HCEC 1CT (cell line): ENCODE measurements at regions not wholly inside any gene's neighbourhood (a gene's known extent, or its start where the extent isn't known, plus 50 kb on each side); places are given as distances from the start of the nearest gene placed in this dataset.

ENCODE experiments used
- DNase-seq: peaks from one replicate; pipeline ENCODE4 v3.0.0-alpha.2; 2017

DNA sequence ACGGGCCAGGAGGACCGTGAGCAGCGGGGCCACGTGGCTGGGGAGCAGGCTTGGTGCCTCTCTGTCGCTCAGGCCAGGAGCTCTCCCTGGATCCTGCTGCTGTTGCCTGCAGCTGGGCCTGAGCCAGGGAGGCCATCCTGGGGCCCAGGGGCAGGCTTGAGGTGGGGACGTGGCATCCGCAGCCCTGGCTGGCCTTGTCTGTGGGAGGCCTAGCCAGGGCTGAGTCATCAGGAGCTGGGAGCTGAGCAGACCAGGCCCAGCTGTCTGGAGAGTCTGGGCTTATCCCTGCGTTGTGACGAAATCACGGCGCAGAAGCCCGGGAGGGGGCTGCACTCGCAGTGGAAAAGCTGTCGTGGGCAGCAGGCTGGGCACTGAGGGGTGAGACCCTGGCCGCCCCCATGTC, 138.8 kb upstream of the COL5A1 start:
- peak; percentile 98 for DNase-seq

DNA sequence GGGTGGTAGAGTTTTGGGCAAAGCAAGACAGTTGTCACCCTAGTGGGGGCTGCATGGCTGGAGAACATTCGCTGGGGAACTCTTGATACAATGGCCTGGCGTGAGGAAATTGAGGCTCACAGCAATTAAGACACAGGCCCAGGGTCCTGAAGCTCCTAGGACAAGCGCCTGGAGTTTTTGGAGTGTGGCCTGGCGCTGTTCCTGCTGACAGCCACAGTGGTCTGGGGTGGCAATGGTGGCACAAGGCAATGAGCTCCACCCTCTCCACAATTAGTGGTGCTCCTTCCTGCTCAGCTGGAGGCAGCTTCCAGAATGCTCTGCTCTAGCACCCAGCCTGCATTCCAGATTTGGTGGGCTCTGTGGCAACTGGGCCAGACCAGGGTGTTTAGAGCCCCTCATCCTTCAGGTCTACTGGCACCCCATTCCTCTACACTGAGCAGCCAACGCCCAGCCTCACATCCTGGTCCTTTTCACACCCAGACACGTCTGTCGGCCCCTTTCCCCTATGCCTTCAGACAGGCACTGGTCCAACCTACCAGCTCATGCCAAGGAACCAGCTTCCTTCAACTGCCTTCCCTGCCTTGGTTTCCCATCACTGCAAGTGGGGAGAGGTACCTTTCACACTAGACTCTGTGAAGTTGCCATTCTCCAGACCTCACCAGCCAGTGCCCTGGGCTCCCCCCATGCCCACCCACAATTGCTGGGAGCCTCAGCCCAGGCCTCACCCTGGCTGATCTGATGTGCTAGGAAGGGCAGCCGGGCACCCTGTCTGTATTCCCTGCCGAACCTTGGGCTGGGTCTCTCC, 138.1 kb upstream of the COL5A1 start:
- DNase-seq = no peak

DNA sequence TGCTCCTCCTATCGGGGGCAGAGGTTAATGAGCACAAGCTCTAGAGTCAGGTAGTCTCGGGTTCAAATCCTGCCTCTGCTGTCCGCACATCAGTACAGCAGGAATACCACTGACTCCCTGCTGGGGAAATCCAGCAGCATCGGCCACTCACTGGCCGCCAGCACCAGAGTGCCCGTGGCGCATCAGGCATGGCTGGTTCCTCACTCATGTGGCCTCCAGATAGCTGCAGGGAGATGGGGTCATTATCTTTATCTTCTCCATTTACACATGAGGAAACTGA, 137.6 kb upstream of the COL5A1 start:
- no peak for DNase-seq

GRCh38 chr9:134505032-134505431, 136.6 kb upstream of the COL5A1 start:
- DNase-seq = no peak

- no peak for DNase-seq
Measured at GRCh38 chr9:134509281-134509680, 132.3 kb upstream of the COL5A1 start.

- DNase-seq = no peak
Measured at GRCh38 chr9:134509817-134510216, 131.8 kb upstream of the COL5A1 start.

DNA sequence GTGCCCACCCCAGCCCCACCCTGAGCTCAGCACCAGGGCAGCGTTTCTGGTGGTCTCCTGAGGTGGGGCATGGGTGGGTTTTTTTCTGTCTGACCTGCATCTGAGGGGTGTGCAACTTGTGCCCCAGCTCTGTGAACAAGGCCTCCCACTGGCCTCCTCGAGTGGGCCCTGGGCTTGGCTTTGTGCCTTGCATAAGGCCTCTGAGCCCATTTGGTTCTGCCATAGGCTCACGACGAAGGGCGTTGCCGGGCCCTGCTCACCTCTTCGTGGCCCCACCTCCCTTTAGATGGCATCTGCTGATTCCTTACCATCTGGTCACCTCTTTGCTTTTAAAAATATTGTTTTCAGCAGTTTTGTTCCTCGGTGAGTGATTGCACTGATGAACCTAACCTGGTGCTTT, 127.1 kb upstream of the COL5A1 start:
- DNase-seq = no peak

GRCh38 chr9:134515026-134515821, 126.4 kb upstream of the COL5A1 start:
- no peak for DNase-seq

DNA sequence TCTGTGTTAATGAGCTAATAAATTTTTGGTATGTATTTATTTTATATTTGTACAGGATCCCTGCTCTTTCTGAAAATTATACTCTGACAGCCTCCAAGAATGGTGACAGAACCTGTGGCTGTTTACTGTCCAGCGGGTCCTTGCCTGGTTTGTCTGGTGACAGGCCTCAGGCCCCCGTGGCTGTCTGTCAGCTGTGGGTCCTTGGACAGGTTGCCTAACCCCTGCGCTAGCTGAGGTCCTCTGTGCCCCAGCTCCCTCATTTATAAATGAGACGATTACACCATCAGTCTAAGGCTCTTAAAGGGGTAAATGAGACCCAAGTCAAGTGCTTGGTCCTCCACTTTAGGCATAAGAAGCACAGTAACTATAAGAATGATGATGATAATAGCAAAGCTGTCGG, 125.1 kb upstream of the COL5A1 start:
- DNase-seq = no peak

DNA sequence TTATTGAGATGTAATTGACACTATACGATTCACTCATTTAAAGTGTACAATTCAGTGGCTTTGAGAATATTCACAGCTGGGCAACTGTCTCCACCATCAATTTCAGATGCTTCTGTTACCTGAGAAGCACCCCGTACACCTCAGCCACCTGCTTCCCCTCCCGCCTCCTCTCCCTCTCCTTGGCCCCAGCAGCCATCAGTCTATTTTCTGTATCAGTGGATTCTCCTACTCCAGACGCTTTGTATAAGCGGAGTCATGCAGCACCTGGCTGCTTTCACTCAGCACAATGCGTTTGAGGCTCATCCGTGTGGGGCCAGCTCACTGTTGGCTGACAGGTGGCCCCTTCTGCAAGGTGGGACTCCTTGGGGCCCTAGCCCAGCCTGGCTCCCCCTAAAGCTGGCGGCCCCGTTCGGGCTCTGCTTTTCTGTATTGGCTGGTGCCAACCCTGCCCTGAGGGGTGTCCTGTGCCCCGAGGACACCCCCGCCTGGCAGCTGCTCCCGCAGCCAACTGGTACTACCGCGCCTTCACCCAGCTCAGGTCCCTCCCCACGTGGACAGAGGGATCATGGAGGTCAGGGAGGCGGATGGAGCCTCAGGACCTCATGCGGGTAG, 124.4 kb upstream of the COL5A1 start:
- DNase-seq = no peak

- DNase-seq = no peak
Measured at GRCh38 chr9:134518004-134518606, 123.5 kb upstream of the COL5A1 start.

GRCh38 chr9:134519375-134520070, 122.1 kb upstream of the COL5A1 start:
- no peak for DNase-seq

- no peak for DNase-seq
Measured at GRCh38 chr9:134521817-134522501, 119.6 kb upstream of the COL5A1 start.

DNA sequence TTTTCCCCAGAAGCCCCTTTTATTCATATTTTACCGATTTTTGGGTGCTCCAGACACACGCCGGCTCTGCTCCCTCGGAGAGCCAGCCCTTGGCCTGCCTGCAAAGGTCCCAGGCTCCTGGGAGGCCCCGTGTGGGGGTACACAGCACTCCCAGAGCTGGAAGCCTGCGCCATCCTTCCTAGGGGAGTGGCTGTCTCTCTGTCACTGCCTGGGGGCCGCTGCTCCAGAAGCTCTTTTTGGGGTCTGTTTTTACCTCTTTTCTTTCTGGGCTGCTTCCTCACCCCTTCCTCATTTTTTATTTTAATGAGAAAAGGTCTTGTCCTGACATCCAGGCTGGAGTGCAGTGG, 119.1 kb upstream of the COL5A1 start:
- DNase-seq = no peak

DNA sequence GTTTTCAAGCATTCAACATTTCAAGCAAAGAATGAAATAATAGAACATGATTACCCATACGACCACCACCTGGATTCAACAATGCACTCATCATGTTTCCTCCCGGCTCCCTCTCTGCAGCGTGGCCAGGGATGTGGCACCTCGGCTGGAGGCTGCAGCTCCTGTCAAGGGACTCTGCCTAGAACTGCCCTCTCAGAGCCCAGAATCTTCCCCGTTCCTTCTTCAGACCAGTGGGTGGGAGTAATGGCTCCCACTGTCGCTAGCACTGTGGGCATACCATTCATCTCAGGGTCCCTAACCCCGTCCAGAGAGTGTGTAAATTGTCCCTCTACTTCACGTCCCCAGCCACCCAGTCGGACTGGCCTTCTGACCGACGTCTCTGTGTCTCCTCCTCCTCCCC, 118.6 kb upstream of the COL5A1 start:
- no peak for DNase-seq

DNA sequence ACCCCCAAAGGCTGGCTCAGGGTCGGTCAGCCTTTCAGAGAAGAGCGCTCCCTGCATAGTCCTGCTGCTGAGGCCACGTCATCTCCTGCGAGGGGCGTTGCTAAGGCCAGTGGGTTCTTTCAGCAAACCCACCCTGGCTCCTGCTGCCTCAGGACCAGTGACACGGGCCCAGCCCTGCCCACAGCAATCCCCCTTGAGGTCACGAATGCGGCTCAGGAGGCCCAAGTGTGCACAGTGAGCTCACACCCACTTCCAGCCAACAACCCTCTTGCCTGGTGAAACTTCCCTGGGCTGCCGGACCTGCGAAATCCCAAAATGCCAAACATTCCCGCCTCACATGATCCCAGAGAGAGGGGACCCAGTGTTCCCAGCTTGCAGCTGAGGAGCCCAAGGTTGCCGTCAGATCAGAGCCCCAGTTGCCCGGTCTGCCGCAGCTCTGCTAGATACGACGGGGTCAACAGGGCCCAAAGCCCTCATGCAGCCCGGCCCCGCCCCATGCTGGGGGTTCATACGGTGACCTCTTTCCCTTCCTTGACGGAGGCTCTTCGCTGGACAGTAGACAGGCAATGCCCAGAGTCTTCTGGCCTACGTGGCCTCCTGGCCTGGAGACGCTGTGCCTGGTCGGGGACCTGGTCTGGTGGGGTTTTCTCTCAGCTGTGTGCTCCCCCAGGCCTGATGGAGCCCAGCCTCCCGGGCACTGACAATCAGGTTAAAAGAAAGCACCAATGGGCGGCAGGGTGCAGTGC, 116.4 kb upstream of the COL5A1 start:
- no peak for DNase-seq

DNA sequence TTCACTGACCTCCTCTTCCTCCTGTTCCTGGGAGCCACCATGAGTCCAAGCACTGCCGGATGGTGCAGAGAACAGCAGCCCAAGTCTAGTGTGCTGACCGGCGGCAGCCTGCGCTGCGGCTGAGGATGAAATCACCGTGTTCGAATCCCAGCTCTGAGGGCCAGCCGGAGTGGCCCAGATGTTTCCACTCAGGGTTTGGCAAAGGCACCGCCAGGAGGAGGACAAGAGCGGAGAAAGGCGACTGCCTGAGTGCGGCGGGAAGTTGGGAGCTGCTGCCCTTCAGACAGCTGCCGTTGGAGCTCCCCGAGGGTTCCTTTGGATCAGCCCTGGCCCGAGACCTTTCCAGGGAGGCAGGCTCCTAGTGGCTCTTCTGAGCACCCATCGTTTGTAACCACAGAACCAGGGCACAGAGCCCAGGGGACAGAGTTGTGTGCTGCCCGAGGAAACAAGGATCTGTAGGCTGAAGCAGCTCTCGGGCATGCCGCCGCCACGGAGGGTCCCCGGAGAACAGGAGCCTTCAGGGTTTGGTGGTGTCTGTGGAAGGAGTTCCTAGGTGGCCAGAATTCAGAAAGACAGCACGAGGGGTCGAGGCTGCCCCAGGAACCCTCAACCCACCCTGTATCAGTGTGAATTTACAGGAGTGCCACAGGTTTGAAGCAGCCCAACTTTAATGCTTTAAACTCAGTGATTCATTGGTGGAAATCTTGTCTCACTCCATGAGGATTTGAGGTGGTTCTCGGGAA, 115.6 kb upstream of the COL5A1 start:
- DNase-seq = no peak

DNA sequence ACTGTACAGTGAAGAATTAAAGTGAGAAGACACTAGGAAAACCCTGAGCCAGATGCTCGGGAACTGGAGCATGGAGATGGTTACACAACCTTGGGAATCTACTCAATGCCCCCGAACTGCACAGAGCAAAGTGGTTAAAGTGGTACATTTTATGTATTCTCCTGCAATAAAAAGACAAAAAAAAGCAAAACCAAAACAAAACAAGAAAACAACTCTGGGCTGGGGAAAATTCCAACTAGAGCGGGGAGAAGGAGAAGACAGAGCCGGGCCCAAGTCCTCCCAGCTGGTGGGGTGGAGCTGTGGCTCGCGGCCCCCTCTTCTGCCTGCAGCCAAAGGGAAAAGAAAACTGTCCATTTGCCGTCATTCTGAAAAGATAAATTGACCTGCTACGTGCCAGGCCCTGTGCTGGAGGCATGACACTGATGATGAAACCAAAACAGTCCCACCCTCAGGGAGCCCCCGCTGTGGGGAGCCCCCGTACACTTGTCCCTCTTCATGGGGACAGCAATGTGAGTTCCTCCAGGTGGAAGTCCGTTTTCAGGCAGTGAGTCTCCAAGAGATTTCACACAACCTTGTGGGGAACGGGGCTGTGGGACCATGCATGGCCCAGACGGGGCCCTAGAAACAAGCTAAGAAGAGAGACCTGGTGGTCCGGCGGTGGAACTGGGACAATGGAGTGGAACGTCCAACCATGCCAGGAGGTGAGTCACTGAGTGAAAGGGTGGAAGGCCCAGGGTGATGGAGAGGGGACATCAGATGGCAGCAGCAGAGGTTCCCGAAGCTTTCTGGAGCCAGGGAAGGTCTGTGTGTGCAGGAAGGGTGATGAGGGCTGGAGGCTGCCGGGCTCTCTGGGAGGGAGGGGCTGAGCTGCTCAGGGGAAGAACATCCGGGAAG, 114.8 kb upstream of the COL5A1 start:
- no peak for DNase-seq

- DNase-seq = no peak
Measured at GRCh38 chr9:134530724-134531123, 110.9 kb upstream of the COL5A1 start.
